WERI-Rb-1 (cell line): ENCODE measurements at regions not wholly inside any gene's neighbourhood (a gene's known extent, or its start where the extent isn't known, plus 50 kb on each side); places are given as distances from the start of the nearest gene placed in this dataset.
"Not testable (repeated sequence)": the region's sequence is repeated elsewhere in the genome, so short reads cannot be mapped to it uniquely, and the experiment has no call there.

Experiments
- DNase-seq: peaks from one replicate; pipeline ENCODE4 v3.0.0-alpha.2; 2020
- H3K27ac ChIP-seq: fragments of 250-450 bp; sonication (Bioruptor Pico); 2 replicates; pipeline ENCODE4 v1.5.1; 2020; ENCODE audit warnings: mild to moderate bottlenecking, moderate library complexity
- H3K27me3 ChIP-seq: fragments of 250-450 bp; sonication (Bioruptor Pico); 2 replicates; pipeline ENCODE4 v1.5.1; 2021; ENCODE audit warnings: mild to moderate bottlenecking, low read depth, moderate library complexity; ENCODE audit not compliant: insufficient read depth, severe bottlenecking
- H3K36me3 ChIP-seq: fragments of 250-450 bp; sonication (Bioruptor Pico); 2 replicates; pipeline ENCODE4 v1.5.1; 2020; ENCODE audit warnings: mild to moderate bottlenecking, moderate library complexity
- H3K4me3 ChIP-seq: 2 replicates; pipeline ENCODE4 v1.5.1; 2011; ENCODE audit warnings: low read depth, mild to moderate bottlenecking, control low read depth, low read length
- H3K9me3 ChIP-seq: fragments of 250-450 bp; sonication (Bioruptor Pico); 2 replicates; pipeline ENCODE4 v1.5.1; 2021; ENCODE audit warnings: mild to moderate bottlenecking, moderate library complexity; ENCODE audit not compliant: severe bottlenecking
- CTCF ChIP-seq: IDR thresholded peaks from 2 replicates; pipeline ENCODE4 v1.5.1; 2011; ENCODE audit warnings: low read depth, mild to moderate bottlenecking, control low read depth, inconsistent platforms, low read length

GRCh38 chr6:126721581-126722160 lies 381.8 kb downstream of the CENPW start:
- no peaks in the 10 kb centered on the region for H3K27me3 ChIP-seq
- no peak overlapping the region for H3K27ac ChIP-seq
- DNase-seq = no peak
- no peaks in the 10 kb centered on the region for H3K36me3 ChIP-seq
- H3K4me3 ChIP-seq = no peak overlapping the region
- no peak for TF ChIP-seq CTCF
- peaks cover 2% of the 10 kb centered on the region for H3K9me3 ChIP-seq

- no peak overlapping the region for H3K4me3 ChIP-seq
- H3K27me3 ChIP-seq = no peaks in the 10 kb centered on the region
- H3K36me3 ChIP-seq = no peaks in the 10 kb centered on the region
- no peak overlapping the region for H3K27ac ChIP-seq
- no peak for TF ChIP-seq CTCF
- H3K9me3 ChIP-seq = peaks cover 2% of the 10 kb centered on the region
- no peak for DNase-seq
These were observed 382.5 kb downstream of the CENPW start for GRCh38 chr6:126722411-126722810.

GRCh38 chr6:126723541-126724170 lies 383.7 kb downstream of the CENPW start:
- no peak overlapping the region for H3K4me3 ChIP-seq
- H3K36me3 ChIP-seq = no peaks in the 10 kb centered on the region

GRCh38 chr6:126724821-126725220 lies 384.9 kb downstream of the CENPW start:
- H3K27ac ChIP-seq = no peak overlapping the region
- no peak for TF ChIP-seq CTCF
- no peak for DNase-seq
- H3K4me3 ChIP-seq = no peak overlapping the region
- no peaks in the 10 kb centered on the region for H3K36me3 ChIP-seq
- peaks cover 2% of the 10 kb centered on the region for H3K9me3 ChIP-seq
- H3K27me3 ChIP-seq = no peaks in the 10 kb centered on the region

More at GRCh38 chr6:126723541-126724170, 383.7 kb downstream of the CENPW start:
- DNase-seq = no peak
- Histone ChIP-seq H3K27me3 (no peaks in the 10 kb centered on the region), H3K27ac (no peak overlapping the region), H3K9me3 (peaks cover 2% of the 10 kb centered on the region)
- no peak for TF ChIP-seq CTCF

GRCh38 chr6:126726454-126726853 lies 386.5 kb downstream of the CENPW start:
- H3K36me3 ChIP-seq, H3K4me3 ChIP-seq, H3K27ac ChIP-seq, H3K9me3 ChIP-seq, H3K27me3 ChIP-seq, DNase-seq: not testable (repeated sequence)

GRCh38 chr6:126738146-126738545 lies 380.3 kb upstream of the RSPO3 start:
- no peak for DNase-seq
- TF ChIP-seq CTCF = no peak
- Histone ChIP-seq H3K27me3 (no peaks in the 10 kb centered on the region), H3K9me3 (no peaks in the 10 kb centered on the region), H3K27ac (no peak overlapping the region), H3K36me3 (no peaks in the 10 kb centered on the region), H3K4me3 (no peak overlapping the region)
